ENCODE measurements at regions not wholly inside any gene's neighbourhood (a gene's known extent, or its start where the extent isn't known, plus 50 kb on each side); places are given as distances from the start of the nearest gene placed in this dataset.

GRCh38 chr5:128669803-128670202, 131.8 kb upstream of the FBN2 start:
- H3K4me2 ChIP-seq, result no peak overlapping the region
- H2AFZ ChIP-seq (ENCODE audit: low read depth), result no peak overlapping the region
- H3K36me3 ChIP-seq (ENCODE audit: insufficient read depth), result no peaks in the 10 kb centered on the region
- no peak overlapping the region for H3K4me3 ChIP-seq (IDR thresholded peaks at IDR 0.05; ENCODE audit: insufficient read depth, low read depth, low read length)
- H3K79me2 ChIP-seq (ENCODE audit: insufficient read depth, low read depth), result no peaks in the 10 kb centered on the region
- no peaks in the 10 kb centered on the region for H4K20me1 ChIP-seq (ENCODE audit: insufficient read depth)
- H3K27me3 ChIP-seq (ENCODE audit: insufficient read depth, low read depth), result no peaks in the 10 kb centered on the region
- no peak for TF ChIP-seq CTCF (conservative IDR thresholded peaks at IDR 0.05; ENCODE audit: low read depth, low read length)
- H3K9ac ChIP-seq, result no peak overlapping the region
- H3K4me1 ChIP-seq (ENCODE audit: low read depth, poor library complexity, severe bottlenecking), result no peaks in the 10 kb centered on the region
- no peak overlapping the region for H3K27ac ChIP-seq

DNA sequence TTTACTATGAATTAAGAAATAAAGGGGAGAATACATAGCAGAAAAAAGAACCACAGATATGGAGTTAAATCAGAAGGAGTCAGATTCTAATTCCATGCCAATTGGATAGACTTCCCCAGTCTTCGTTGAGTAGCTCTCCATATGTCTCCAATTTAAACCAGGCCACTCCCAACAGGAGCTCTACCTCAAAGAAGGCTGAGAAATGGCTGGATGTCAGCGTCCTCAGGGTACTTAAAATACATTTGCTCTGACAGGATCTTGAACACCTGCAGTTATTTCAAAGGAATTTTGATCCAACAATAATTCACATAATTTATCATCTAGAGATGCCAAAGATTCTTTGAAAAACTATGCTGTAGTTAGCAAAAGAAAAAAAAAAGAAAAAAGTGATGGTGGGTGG, 133.9 kb upstream of the FBN2 start:
- Histone ChIP-seq H3K36me3 (ENCODE audit: insufficient read depth) (no peaks in the 10 kb centered on the region), H3K9ac (no peak overlapping the region), H3K27ac (no peak overlapping the region), H3K4me2 (no peak overlapping the region), H3K27me3 (ENCODE audit: insufficient read depth, low read depth) (no peaks in the 10 kb centered on the region), H4K20me1 (ENCODE audit: insufficient read depth) (no peaks in the 10 kb centered on the region), H3K4me1 (ENCODE audit: low read depth, poor library complexity, severe bottlenecking) (no peaks in the 10 kb centered on the region), H2AFZ (ENCODE audit: low read depth) (no peak overlapping the region), H3K4me3 (IDR thresholded peaks at IDR 0.05; ENCODE audit: insufficient read depth, low read depth, low read length) (no peak overlapping the region), H3K79me2 (ENCODE audit: insufficient read depth, low read depth) (no peaks in the 10 kb centered on the region)
- no peak for TF ChIP-seq CTCF (conservative IDR thresholded peaks at IDR 0.05; ENCODE audit: low read depth, low read length)

DNA sequence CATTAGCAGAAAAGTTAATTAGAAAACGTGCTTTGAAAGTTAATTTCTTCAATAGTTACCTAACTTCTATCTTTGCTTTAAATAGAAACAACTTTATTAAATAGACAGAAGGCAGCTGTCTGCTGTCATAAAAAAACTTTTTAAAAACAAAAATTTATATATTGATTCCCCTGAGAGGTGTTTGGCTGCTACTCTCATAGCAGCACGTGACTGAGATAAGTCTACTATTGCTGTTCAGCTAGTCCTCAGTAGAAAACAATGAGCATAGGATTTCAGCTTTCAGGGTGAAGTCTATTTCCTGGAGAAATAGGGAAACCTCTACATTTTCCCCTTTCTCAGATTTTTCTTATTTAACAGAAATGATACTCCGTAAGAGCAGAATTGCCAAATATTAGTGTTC, 135.0 kb upstream of the FBN2 start:
- Histone ChIP-seq H3K27me3 (ENCODE audit: insufficient read depth, low read depth) (no peaks in the 10 kb centered on the region), H4K20me1 (ENCODE audit: insufficient read depth) (no peaks in the 10 kb centered on the region), H3K9ac (no peak overlapping the region), H3K4me1 (ENCODE audit: low read depth, poor library complexity, severe bottlenecking) (no peaks in the 10 kb centered on the region), H3K36me3 (ENCODE audit: insufficient read depth) (no peaks in the 10 kb centered on the region), H3K27ac (no peak overlapping the region), H3K4me2 (no peak overlapping the region), H2AFZ (ENCODE audit: low read depth) (no peak overlapping the region; the same call in 1 of the 2 replicates), H3K79me2 (ENCODE audit: insufficient read depth, low read depth) (no peaks in the 10 kb centered on the region), H3K4me3 (IDR thresholded peaks at IDR 0.05; ENCODE audit: insufficient read depth, low read depth, low read length) (no peak overlapping the region)
- TF ChIP-seq CTCF (conservative IDR thresholded peaks at IDR 0.05; ENCODE audit: low read depth, low read length), result no peak

- TF ChIP-seq CTCF (conservative IDR thresholded peaks at IDR 0.05; ENCODE audit: low read depth, low read length), result no peak
- H3K9ac ChIP-seq, result no peak overlapping the region
- H4K20me1 ChIP-seq (ENCODE audit: insufficient read depth), result no peaks in the 10 kb centered on the region
- no peaks in the 10 kb centered on the region for H3K79me2 ChIP-seq (ENCODE audit: insufficient read depth, low read depth)
- H2AFZ ChIP-seq (ENCODE audit: low read depth), result no peak overlapping the region
- no peak overlapping the region for H3K4me3 ChIP-seq (IDR thresholded peaks at IDR 0.05; ENCODE audit: insufficient read depth, low read depth, low read length)
- H3K27ac ChIP-seq, result no peak overlapping the region
- no peak overlapping the region for H3K4me2 ChIP-seq
- H3K36me3 ChIP-seq (ENCODE audit: insufficient read depth), result no peaks in the 10 kb centered on the region
- H3K4me1 ChIP-seq (ENCODE audit: low read depth, poor library complexity, severe bottlenecking), result no peaks in the 10 kb centered on the region
- no peaks in the 10 kb centered on the region for H3K27me3 ChIP-seq (ENCODE audit: insufficient read depth, low read depth)
Observed at GRCh38 chr5:128673411-128673957, 135.4 kb upstream of the FBN2 start.
